GM12872 (cell line): ENCODE measurements at regions not wholly inside any gene's neighbourhood (a gene's known extent, or its start where the extent isn't known, plus 50 kb on each side); places are given as distances from the start of the nearest gene placed in this dataset.

Experiments used
- TF ChIP-seq, protein P1 (sequence below): IDR thresholded peaks from 3 replicates; pipeline ENCODE4 v1.5.1; 2011; ENCODE audit warnings: low read depth, mild to moderate bottlenecking, low read length, moderate library complexity; ENCODE audit not compliant: insufficient read depth

DNA sequence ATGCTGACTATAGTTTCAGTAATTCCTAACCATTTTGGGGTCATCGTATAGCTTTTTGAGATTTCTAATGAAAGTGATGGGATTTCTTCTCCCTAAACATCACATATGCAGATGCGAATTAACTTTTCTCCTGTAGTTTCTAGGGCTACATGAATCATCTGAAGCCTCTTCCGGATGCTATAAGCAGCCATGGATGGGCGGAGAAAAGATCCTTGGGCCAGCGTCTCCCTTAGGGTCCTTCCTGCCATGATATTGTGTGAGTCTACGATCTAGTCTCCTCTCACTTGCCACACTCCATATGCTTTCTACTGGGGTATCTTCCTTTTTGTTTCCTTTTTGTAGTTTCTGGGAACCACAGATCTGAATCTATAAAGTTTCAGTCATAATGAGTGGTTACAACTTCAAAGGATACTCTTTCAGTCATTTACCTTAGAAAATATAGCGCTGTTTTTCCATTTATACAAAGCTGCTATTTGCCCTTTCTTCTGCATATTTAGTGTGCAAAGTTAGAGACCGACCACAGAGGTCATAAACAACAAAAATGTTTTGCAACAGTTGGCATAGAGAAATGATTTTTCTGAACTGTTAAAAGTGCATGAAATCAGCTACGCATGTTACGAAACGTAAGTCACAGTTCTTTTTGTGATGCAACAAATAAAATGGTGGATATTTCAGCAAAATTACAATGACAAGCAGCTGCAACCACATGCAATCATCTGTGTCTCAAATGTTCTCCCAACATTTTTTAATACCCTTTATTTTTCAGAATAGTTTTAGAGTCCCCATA lies 396.2 kb upstream of the SLC35B3 start:
- TF ChIP-seq, protein P1, sequence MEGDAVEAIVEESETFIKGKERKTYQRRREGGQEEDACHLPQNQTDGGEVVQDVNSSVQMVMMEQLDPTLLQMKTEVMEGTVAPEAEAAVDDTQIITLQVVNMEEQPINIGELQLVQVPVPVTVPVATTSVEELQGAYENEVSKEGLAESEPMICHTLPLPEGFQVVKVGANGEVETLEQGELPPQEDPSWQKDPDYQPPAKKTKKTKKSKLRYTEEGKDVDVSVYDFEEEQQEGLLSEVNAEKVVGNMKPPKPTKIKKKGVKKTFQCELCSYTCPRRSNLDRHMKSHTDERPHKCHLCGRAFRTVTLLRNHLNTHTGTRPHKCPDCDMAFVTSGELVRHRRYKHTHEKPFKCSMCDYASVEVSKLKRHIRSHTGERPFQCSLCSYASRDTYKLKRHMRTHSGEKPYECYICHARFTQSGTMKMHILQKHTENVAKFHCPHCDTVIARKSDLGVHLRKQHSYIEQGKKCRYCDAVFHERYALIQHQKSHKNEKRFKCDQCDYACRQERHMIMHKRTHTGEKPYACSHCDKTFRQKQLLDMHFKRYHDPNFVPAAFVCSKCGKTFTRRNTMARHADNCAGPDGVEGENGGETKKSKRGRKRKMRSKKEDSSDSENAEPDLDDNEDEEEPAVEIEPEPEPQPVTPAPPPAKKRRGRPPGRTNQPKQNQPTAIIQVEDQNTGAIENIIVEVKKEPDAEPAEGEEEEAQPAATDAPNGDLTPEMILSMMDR = no peak

DNA sequence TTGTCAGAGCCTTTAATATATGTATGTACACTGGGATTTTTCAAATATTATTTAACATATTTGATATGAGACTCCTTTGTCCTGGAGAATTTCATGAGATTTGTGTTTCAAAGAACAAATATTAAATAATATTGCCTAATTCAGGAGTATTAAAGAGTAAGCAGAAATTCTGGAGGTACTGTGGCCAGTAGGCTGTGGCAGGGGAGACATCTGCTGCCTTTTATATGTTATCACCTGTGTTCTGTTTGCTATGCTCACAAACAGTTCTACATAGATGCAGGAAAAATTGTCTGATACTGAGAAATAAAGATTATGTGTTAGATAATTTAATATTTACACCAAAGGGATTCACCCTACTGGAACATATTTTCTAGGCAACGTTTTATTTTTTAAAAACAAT lies 395.4 kb upstream of the SLC35B3 start:
- TF ChIP-seq, protein P1 = no peak

- TF ChIP-seq, protein P1 = no peak
Measured at GRCh38 chr6:8829796-8830195, 394.5 kb upstream of the SLC35B3 start.

DNA sequence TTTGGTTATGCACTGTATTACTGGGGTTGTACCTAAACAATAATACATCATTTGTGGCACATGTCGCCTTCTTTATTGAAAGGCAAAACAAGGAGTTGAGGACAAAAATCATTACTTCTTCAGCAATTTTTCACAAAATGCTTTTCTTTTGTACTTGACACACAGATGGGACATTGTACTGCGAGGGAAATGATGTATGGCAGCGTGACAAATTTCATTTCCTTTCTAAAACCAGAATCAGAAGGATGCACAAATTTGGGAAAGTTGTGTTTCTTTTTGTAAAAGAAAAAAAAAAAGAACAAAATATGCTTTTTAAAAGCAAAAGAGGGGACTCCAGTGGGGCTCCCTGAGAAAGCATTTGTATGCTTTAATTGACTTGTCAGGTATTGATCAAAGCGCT lies 394.0 kb upstream of the SLC35B3 start:
- TF ChIP-seq, protein P1 = no peak

- TF ChIP-seq, protein P1 = no peak
Measured at GRCh38 chr6:8828376-8828775, 393.0 kb upstream of the SLC35B3 start.

DNA sequence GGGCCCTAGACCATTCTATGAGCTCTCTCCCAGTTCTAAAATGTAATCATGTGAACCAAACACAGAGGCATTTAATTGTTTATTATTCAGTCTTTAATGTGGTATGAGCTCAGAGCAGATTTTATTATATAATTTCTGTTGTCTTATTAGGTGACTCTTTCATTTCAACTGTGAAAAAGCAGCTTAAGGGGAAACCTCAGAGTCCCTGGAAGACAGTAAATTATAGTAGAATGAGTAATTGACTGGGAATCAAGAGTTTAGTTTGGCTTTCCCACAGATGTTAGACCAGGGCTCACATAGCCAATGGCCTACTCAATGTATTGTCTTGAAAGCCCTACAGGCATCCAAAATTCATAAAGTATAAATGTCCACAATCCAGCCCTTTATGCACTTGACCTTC lies 390.4 kb upstream of the SLC35B3 start:
- TF ChIP-seq, protein P1 = no peak

GRCh38 chr6:8821981-8822381 lies 386.6 kb upstream of the SLC35B3 start:
- TF ChIP-seq, protein P1 = no peak
